ENCODE measurements at regions not wholly inside any gene's neighbourhood (a gene's known extent, or its start where the extent isn't known, plus 50 kb on each side); places are given as distances from the start of the nearest gene placed in this dataset.

DNA sequence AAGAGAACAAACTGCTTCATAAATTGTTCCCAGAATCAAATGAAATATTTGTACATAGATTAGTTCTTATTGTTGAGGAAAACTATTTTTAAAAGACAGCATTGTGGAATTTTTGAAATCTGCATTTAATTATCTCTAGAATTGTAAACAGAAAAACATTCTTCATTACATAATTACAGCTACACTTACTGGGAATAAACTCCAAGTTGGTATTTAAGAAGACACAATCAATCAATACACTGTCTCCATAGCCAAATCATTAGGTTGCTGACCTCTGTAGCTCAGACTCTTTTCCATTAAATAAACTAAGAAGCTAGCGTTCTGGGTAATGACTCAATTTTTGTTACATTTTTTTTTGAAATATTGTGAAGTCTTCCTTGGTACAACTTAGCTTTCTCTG lies 70.2 kb upstream of the PIEZO2 start:
- TF ChIP-seq, protein P1, sequence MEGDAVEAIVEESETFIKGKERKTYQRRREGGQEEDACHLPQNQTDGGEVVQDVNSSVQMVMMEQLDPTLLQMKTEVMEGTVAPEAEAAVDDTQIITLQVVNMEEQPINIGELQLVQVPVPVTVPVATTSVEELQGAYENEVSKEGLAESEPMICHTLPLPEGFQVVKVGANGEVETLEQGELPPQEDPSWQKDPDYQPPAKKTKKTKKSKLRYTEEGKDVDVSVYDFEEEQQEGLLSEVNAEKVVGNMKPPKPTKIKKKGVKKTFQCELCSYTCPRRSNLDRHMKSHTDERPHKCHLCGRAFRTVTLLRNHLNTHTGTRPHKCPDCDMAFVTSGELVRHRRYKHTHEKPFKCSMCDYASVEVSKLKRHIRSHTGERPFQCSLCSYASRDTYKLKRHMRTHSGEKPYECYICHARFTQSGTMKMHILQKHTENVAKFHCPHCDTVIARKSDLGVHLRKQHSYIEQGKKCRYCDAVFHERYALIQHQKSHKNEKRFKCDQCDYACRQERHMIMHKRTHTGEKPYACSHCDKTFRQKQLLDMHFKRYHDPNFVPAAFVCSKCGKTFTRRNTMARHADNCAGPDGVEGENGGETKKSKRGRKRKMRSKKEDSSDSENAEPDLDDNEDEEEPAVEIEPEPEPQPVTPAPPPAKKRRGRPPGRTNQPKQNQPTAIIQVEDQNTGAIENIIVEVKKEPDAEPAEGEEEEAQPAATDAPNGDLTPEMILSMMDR (IDR thresholded peaks at IDR 0.05): no peak
- TF ChIP-seq EZH2phosphoT487 (IDR thresholded peaks at IDR 0.05): no peak
- no peak for TF ChIP-seq EZH2 (IDR thresholded peaks at IDR 0.05)
